ENCODE measurements at regions not wholly inside any gene's neighbourhood (a gene's known extent, or its start where the extent isn't known, plus 50 kb on each side); places are given as distances from the start of the nearest gene placed in this dataset.

- no peak overlapping the region for H3K18ac ChIP-seq (ENCODE audit: low read length)
- no peaks in the 10 kb centered on the region for H3K79me2 ChIP-seq (ENCODE audit: control insufficient read depth, insufficient read depth, low read length, poor library complexity)
- H3K27ac ChIP-seq (ENCODE audit: low read depth, low read length): no peak overlapping the region
- H3K9me3 ChIP-seq (ENCODE audit: insufficient read depth, low read depth, low read length): no peaks in the 10 kb centered on the region
- no peak for DNase-seq
- no peak overlapping the region for H3K23ac ChIP-seq (ENCODE audit: low read length)
- no peak overlapping the region for H4K91ac ChIP-seq (ENCODE audit: low read depth, low read length)
- H3K4me1 ChIP-seq (ENCODE audit: control insufficient read depth in 1 of 2, insufficient read depth in 2 of 2, low read length in 2 of 2): peaks cover 5 to 6% of the 10 kb centered on the region in 2 experiments
- H2BK5ac ChIP-seq (ENCODE audit: low read depth, low read length, poor library complexity): no peak overlapping the region
- H3K4ac ChIP-seq (ENCODE audit: low read depth, low read length): no peak overlapping the region
- no peak overlapping the region for H3K9ac ChIP-seq (ENCODE audit: low read length)
- no peak overlapping the region for H4K8ac ChIP-seq (ENCODE audit: low read depth, low read length)
- no peak overlapping the region for H2AK5ac ChIP-seq (ENCODE audit: low read length)
- no peak overlapping the region for H3K4me2 ChIP-seq (ENCODE audit: low read length)
- no peak overlapping the region for H4K12ac ChIP-seq (ENCODE audit: low read depth, low read length)
- H3K79me1 ChIP-seq (ENCODE audit: low read length): peaks cover 3% of the 10 kb centered on the region
- H3K14ac ChIP-seq (ENCODE audit: low read length): no peak overlapping the region
- no peaks in the 10 kb centered on the region for H3K27me3 ChIP-seq (ENCODE audit: insufficient read depth, low read length)
- H3K36me3 ChIP-seq (ENCODE audit: control insufficient read depth in 1 of 2, insufficient read depth in 2 of 2, low read length in 2 of 2): no peaks in the 10 kb centered on the region
- no peak overlapping the region for H3K4me3 ChIP-seq (ENCODE audit: low read depth, low read length)
- WGBS (ENCODE audit: extremely low coverage, insufficient coverage, insufficient read length): no CpG with 5 or more reads among the region's 5 CpGs
- H2BK12ac ChIP-seq (ENCODE audit: low read length): no peak overlapping the region
- no peak overlapping the region for H2AFZ ChIP-seq (ENCODE audit: insufficient read depth, low read length, poor library complexity)
- no peak overlapping the region for H2BK120ac ChIP-seq (ENCODE audit: insufficient read depth, low read length, poor library complexity)
Measured at GRCh38 chr12:115760231-115760630, 517.3 kb downstream of the MED13L start.

- H3K4me3 ChIP-seq (ENCODE audit: low read depth, low read length): no peak overlapping the region
- DNase-seq: no peak
- WGBS (ENCODE audit: extremely low coverage, insufficient coverage, insufficient read length): no CpG with 5 or more reads among the region's 9 CpGs
Measured at GRCh38 chr12:115758877-115759620, 518.4 kb downstream of the MED13L start.

GRCh38 chr12:115758183-115758582 is 519.3 kb downstream of the MED13L start:
- H2AFZ ChIP-seq (ENCODE audit: insufficient read depth, low read length, poor library complexity): no peak overlapping the region
- H3K27ac ChIP-seq (ENCODE audit: low read depth, low read length): no peak overlapping the region
- H3K23ac ChIP-seq (ENCODE audit: low read length): no peak overlapping the region
- no peak overlapping the region for H4K12ac ChIP-seq (ENCODE audit: low read depth, low read length)
- no peaks in the 10 kb centered on the region for H3K36me3 ChIP-seq (ENCODE audit: control insufficient read depth in 1 of 2, insufficient read depth in 2 of 2, low read length in 2 of 2)
- no peak overlapping the region for H3K18ac ChIP-seq (ENCODE audit: low read length)
- no peaks in the 10 kb centered on the region for H3K27me3 ChIP-seq (ENCODE audit: insufficient read depth, low read length)
- H3K79me2 ChIP-seq (ENCODE audit: control insufficient read depth, insufficient read depth, low read length, poor library complexity): no peaks in the 10 kb centered on the region
- no peak overlapping the region for H4K8ac ChIP-seq (ENCODE audit: low read depth, low read length)
- no peak overlapping the region for H4K91ac ChIP-seq (ENCODE audit: low read depth, low read length)
- no peak overlapping the region for H3K4me2 ChIP-seq (ENCODE audit: low read length)
- no peak overlapping the region for H3K4ac ChIP-seq (ENCODE audit: low read depth, low read length)
- H3K79me1 ChIP-seq (ENCODE audit: low read length): no peaks in the 10 kb centered on the region
- no peak overlapping the region for H2BK12ac ChIP-seq (ENCODE audit: low read length)
- H3K4me1 ChIP-seq (ENCODE audit: control insufficient read depth in 1 of 2, insufficient read depth in 2 of 2, low read length in 2 of 2): peaks cover 0 to 2% of the 10 kb centered on the region in 2 experiments
- H3K14ac ChIP-seq (ENCODE audit: low read length): no peak overlapping the region
- no peak overlapping the region for H2BK120ac ChIP-seq (ENCODE audit: insufficient read depth, low read length, poor library complexity)
- no peak overlapping the region for H3K4me3 ChIP-seq (ENCODE audit: low read depth, low read length)
- no peak overlapping the region for H3K9ac ChIP-seq (ENCODE audit: low read length)
- DNase-seq: no peak
- H2AK5ac ChIP-seq (ENCODE audit: low read length): no peak overlapping the region
- H2BK5ac ChIP-seq (ENCODE audit: low read depth, low read length, poor library complexity): no peak overlapping the region
- no CpG with 5 or more reads among the region's 5 CpGs for WGBS (ENCODE audit: extremely low coverage, insufficient coverage, insufficient read length)
- H3K9me3 ChIP-seq (ENCODE audit: insufficient read depth, low read depth, low read length): no peaks in the 10 kb centered on the region

More at GRCh38 chr12:115758877-115759620, 518.4 kb downstream of the MED13L start:
- no peak overlapping the region for H3K4me2 ChIP-seq (ENCODE audit: low read length)
- no peak overlapping the region for H3K23ac ChIP-seq (ENCODE audit: low read length)
- H4K8ac ChIP-seq (ENCODE audit: low read depth, low read length): no peak overlapping the region
- peak overlapping the region; percentile 23 for H2AK5ac ChIP-seq (ENCODE audit: low read length)
- no peak overlapping the region for H3K14ac ChIP-seq (ENCODE audit: low read length)
- H3K9ac ChIP-seq (ENCODE audit: low read length): no peak overlapping the region
- H3K9me3 ChIP-seq (ENCODE audit: insufficient read depth, low read depth, low read length): no peaks in the 10 kb centered on the region
- H3K79me1 ChIP-seq (ENCODE audit: low read length): no peaks in the 10 kb centered on the region
- no peaks in the 10 kb centered on the region for H3K79me2 ChIP-seq (ENCODE audit: control insufficient read depth, insufficient read depth, low read length, poor library complexity)
- H3K27ac ChIP-seq (ENCODE audit: low read depth, low read length): no peak overlapping the region
- H2BK5ac ChIP-seq (ENCODE audit: low read depth, low read length, poor library complexity): no peak overlapping the region
- peaks cover 2% of the 10 kb centered on the region in 2 experiments for H3K4me1 ChIP-seq (ENCODE audit: control insufficient read depth in 1 of 2, insufficient read depth in 2 of 2, low read length in 2 of 2)
- no peaks in the 10 kb centered on the region for H3K36me3 ChIP-seq (ENCODE audit: control insufficient read depth in 1 of 2, insufficient read depth in 2 of 2, low read length in 2 of 2)
- no peak overlapping the region for H4K12ac ChIP-seq (ENCODE audit: low read depth, low read length)
- H3K4ac ChIP-seq (ENCODE audit: low read depth, low read length): no peak overlapping the region
- peak overlapping the region; percentile 78 for H2BK12ac ChIP-seq (ENCODE audit: low read length)
- no peak overlapping the region for H2BK120ac ChIP-seq (ENCODE audit: insufficient read depth, low read length, poor library complexity)
- no peak overlapping the region for H3K18ac ChIP-seq (ENCODE audit: low read length)
- no peak overlapping the region for H2AFZ ChIP-seq (ENCODE audit: insufficient read depth, low read length, poor library complexity)
- no peak overlapping the region for H4K91ac ChIP-seq (ENCODE audit: low read depth, low read length)
- H3K27me3 ChIP-seq (ENCODE audit: insufficient read depth, low read length): no peaks in the 10 kb centered on the region

GRCh38 chr12:115756804-115757203 is 520.7 kb downstream of the MED13L start:
- H3K4me3 ChIP-seq (ENCODE audit: low read depth, low read length): no peak overlapping the region
- no peak overlapping the region for H2AK5ac ChIP-seq (ENCODE audit: low read length)
- no peak overlapping the region for H3K9ac ChIP-seq (ENCODE audit: low read length)
- H3K27me3 ChIP-seq (ENCODE audit: insufficient read depth, low read length): no peaks in the 10 kb centered on the region
- no peak overlapping the region for H3K18ac ChIP-seq (ENCODE audit: low read length)
- H3K23ac ChIP-seq (ENCODE audit: low read length): no peak overlapping the region
- no peak overlapping the region for H2BK120ac ChIP-seq (ENCODE audit: insufficient read depth, low read length, poor library complexity)
- H4K12ac ChIP-seq (ENCODE audit: low read depth, low read length): no peak overlapping the region
- WGBS (ENCODE audit: extremely low coverage, insufficient coverage, insufficient read length): no CpG with 5 or more reads among the region's 8 CpGs
- no peak overlapping the region for H3K4ac ChIP-seq (ENCODE audit: low read depth, low read length)
- no peak overlapping the region for H3K27ac ChIP-seq (ENCODE audit: low read depth, low read length)
- no peak overlapping the region for H3K4me2 ChIP-seq (ENCODE audit: low read length)
- no peak overlapping the region for H4K8ac ChIP-seq (ENCODE audit: low read depth, low read length)
- no peaks in the 10 kb centered on the region for H3K4me1 ChIP-seq (ENCODE audit: control insufficient read depth in 1 of 2, insufficient read depth in 2 of 2, low read length in 2 of 2)
- no peak overlapping the region for H4K91ac ChIP-seq (ENCODE audit: low read depth, low read length)
- DNase-seq: no peak
- H2AFZ ChIP-seq (ENCODE audit: insufficient read depth, low read length, poor library complexity): no peak overlapping the region
- no peaks in the 10 kb centered on the region for H3K79me2 ChIP-seq (ENCODE audit: control insufficient read depth, insufficient read depth, low read length, poor library complexity)
- no peaks in the 10 kb centered on the region for H3K9me3 ChIP-seq (ENCODE audit: insufficient read depth, low read depth, low read length)
- no peak overlapping the region for H3K14ac ChIP-seq (ENCODE audit: low read length)
- no peak overlapping the region for H2BK5ac ChIP-seq (ENCODE audit: low read depth, low read length, poor library complexity)
- no peaks in the 10 kb centered on the region for H3K36me3 ChIP-seq (ENCODE audit: control insufficient read depth in 1 of 2, insufficient read depth in 2 of 2, low read length in 2 of 2)
- no peak overlapping the region for H2BK12ac ChIP-seq (ENCODE audit: low read length)
- H3K79me1 ChIP-seq (ENCODE audit: low read length): no peaks in the 10 kb centered on the region

All from trophoblast cell (in vitro differentiated cells and primary cell).